HG03135 (cell line): ENCODE measurements at regions not wholly inside any gene's neighbourhood (a gene's known extent, or its start where the extent isn't known, plus 50 kb on each side); places are given as distances from the start of the nearest gene placed in this dataset.
"Not testable (repeated sequence)": the region's sequence is repeated elsewhere in the genome, so short reads cannot be mapped to it uniquely, and the experiment has no call there.

Source experiments
- ATAC-seq: cut with Tn5 transposase; IDR thresholded peaks from one replicate; pipeline ENCODE4 v1.9.1; 2021; ENCODE audit warnings: mild to moderate bottlenecking, moderate library complexity; ENCODE audit not compliant: unreplicated experiment

DNA sequence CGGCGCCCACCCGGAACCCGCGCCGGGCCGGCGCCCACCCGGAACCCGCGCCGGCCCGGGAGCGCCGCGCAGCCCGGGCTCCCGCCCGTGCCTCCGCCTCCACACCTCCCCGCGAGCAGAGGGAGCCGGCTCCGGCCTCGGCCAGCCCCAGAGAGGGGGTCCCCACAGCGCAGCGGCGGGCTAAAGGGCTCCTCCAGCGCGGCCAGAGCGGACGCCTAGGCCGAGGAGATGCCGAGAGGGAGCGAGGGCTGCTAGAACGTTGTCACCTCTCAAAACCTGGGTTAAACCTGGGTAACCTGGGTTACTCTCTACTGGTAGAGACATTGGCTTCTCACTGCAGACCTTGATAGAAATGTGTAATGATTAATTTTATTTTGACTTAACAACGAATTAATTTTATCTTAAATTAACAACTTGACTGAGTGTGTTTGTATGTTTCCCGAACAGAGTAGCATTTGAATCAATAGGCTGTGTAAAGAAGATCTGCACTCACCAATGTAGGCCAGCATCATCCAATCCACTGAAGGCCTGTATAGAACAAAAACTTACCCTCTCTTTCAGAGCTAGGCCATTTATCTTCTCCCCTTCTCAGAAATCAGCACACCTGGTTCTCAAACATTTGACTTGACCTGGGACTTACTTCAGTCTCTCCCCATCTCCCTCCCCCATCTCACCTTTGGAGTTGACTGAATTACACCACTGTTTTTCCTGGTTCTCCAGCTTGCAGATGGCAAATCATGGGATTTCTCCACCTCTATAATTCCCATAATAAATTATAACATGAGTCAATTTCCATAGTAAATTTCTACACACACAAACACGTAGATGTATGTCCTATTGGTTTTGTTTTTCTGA is 242.7 kb downstream of the ASXL3 start:
- ATAC-seq = no peak

DNA sequence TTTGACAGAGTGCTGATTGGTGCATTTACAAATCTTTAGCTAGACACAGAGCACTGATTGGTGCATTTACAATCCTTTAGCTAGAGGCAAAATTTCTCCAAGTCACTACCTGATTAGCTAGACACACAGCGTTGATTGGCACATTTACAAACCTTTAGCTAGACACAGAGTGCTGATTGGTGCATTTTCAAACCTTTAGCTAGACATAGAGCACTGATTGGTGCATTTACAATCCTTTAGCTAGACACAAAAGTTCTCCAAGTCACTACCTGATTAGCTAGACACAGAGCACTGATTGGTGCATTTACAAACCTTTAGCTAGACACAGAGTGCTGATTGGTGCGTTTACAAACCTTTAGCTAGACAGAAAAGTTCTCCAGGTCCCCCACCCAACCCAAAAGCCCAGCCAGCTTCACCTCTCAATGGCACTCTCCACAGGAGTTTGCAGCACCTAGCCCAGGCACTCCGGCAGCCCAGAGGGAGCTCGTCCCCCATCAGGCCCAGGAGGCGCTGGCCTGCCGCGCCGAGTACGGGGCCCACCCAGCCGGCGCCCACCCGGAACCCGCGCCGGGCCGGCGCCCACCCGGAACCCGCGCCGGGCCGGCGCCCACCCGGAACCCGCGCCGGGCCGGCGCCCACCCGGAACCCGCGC is 241.8 kb downstream of the ASXL3 start:
- not testable (repeated sequence) for ATAC-seq

DNA sequence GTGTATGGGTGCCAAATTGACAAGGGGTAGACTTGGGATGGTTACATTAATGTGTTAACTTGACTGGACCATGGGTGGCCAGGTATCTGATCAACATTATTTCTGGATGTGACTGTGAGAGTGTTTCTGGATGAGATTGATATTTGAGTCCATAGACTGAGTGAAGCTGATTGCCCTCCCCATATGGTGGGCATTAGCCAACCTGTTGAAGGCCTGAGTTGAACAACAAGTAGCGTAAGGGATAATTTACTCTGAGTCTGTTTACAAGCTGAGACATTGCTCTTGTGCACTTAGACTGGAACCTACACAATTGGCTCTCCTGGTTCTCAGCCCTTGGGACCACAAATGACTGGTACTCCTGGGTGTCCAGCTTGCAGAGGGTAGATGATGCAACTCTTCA is 240.1 kb downstream of the ASXL3 start:
- no peak for ATAC-seq

DNA sequence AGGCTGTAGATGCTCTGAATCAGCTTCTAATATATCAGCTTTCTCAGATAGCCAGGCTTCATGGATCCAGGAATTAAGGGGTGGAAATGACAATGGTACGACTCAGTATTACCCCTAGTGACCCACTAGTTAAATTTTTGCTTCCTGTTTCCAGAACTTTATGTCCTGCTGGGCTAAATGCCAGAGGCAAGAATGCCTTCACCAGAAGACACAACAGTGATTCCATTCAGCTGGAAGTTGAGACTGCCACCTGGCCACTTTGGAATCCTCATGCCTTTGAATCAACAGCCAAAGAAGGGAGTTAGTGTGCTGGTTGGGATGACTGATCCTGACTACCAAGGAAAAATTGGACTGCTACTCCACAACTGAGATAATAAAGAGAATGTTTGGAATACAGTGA is 239.1 kb downstream of the ASXL3 start:
- no peak for ATAC-seq

DNA sequence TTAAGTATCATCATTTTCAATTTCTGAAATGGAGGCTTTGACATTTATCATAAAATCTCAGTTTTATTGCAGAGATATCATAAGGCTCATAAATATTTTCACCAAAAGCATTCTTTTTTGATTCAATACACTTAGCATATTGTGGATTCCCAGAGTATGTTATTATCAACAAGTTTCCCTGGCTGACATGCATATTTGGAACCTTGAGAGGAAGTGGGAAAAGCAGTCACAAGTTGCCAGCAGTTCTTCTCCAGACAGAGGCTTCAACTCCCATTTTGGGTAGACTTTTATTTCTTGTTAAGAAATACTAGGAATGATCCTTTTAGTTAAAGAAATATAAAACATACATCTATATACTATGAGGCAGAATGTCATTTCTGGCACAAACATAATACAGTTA is 236.5 kb downstream of the ASXL3 start:
- ATAC-seq = no peak

DNA sequence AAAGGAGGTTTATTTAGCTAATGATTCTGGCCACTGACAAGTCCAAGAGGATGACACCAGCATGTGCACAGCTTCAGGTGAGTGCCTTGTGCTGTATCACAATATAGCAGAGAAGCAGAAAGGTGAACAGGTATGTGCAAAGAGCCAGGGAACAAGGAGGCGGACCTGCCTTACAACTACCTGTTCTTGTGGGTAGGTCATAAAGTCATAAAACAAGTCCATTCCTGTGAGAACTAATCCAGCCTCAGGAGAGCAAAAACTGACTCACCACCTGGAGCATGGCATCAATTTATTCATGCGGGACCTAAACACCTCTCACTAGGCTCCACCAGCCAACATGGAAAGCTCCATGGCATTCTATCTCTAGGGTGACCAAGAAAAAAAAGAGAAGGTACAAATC is 234.2 kb downstream of the ASXL3 start:
- ATAC-seq = no peak

DNA sequence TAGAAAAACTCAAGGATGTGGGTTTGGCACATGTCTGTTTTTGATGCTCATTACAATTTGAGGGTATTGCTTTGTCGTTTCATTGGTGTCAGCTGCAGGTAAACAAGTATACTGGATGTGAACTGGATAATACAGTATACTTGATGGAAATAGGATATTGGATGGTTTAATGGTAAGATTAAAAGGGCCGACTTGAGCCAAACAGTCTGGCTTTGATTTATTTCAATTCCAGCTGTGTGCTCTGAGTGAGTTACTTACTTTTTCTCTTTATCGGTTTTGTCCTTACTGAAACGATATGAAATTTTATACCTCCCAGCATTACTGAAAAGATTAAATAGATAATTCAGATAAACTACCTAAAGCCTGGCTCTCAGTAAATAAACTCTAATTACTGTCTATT is 227.6 kb downstream of the ASXL3 start:
- no peak for ATAC-seq

DNA sequence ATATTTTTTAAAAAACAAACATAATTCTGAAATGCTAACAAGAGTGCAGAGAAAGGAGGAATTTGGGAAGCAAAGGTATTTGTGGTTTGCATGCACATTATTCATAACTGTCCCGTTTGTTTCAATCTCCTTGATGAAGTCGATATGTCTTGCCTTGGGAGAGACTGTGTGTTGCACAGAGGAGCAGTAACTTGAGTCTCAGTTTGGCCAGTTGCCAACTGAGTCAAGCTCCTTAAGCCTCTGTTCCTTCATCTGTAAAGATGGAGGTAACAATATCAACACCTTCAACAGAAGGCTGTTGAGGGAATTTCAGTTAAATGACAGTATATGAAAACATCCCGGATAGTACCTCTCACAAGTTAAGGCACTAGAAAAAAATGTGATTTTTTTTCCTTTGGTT is 226.2 kb downstream of the ASXL3 start:
- no peak for ATAC-seq

DNA sequence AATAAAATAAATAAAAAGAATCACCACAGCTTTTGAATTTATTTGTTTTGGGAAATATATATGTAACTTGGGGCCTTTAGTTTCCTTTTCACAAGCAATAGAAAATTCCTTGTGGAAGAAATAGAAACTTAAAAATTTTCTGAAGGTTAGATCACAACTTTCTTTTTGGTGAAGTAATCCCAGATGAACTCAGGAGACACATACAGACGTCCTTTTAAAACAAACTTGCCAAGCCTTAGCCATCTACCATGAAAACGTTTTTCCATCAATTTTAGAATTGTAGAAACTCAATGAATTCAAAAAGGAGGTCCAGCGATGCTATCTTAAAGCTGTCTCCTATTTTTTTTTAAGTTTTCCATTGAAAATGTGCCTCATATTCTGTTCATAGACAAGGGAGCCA is 225.6 kb downstream of the ASXL3 start:
- no peak for ATAC-seq

DNA sequence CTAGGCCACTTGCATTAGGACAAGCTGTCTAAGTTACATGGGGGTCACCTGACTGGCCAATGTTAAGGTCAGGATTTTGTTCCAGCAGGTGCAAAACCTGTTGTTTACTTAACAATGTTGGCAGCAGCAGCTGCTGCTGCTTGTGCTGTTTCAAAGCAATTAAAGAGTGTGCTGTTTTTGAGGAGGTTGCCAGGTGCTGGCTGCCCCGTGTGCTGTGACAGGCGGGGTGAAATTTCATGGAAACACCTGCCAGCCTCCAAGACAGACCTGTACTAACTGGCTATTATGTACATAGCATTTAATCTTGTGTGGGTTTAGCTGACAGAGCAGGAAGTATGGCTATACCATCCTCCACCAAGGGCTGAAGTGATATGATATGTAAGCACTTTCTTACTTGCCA is 224.9 kb downstream of the ASXL3 start:
- ATAC-seq = no peak
